K562 (cell line): ENCODE measurements at regions not wholly inside any gene's neighbourhood (a gene's known extent, or its start where the extent isn't known, plus 50 kb on each side); places are given as distances from the start of the nearest gene placed in this dataset.

Source experiments
- ATAC-seq: fragments of 200-7000 bp; cut with Tn5 transposase; 3 replicates; pipeline ENCODE4 v1.9.1; 2020; ENCODE audit warnings: moderate library complexity
- BruUV-seq: library from RNA; stranded (reverse); fragments of 400-500 nt; replicated peaks from 2 replicates; lab custom pipeline; 2021; lab: Mats Ljungman, UMichigan
- CTCF ChIA-PET: fragments of 300-600 bp; formaldehyde crosslinking; extraction: SDS; loops from one replicate; lab custom pipeline; 2021; ENCODE audit warnings: low intra/inter-chr PET ratio; lab: Yijun Ruan, JAX
- POLR2A ChIA-PET: fragments of 300-600, 350-650 bp; sonication (Branson Sonifier 250); formaldehyde crosslinking; extraction: SDS; loops from one replicate; lab custom pipeline; 2021; ENCODE audit warnings: antibody characterized with exemption, inconsistent platforms; lab: Yijun Ruan, JAX
- DNase-seq, 4 experiments: peaks; one replicate each; pipeline versions ENCODE4 v3.0.0 to v3.0.0-alpha.2; 2011 to 2018; ENCODE audit warnings: low spot score in 3 of 4, mixed read lengths in 3 of 4; ENCODE audit errors: extremely low read depth in 1 of 4
- FAIRE-seq: peaks from 2 replicates; lab custom pipeline; 2011; peaks lifted over from hg19 to GRCh38; lab: Jason Lieb, UNC
- H2AFZ ChIP-seq: 2 replicates; pipeline ENCODE4 v1.6.0; 2011; ENCODE audit warnings: low read depth, low read length, control low read depth, inconsistent platforms
- H3K27ac ChIP-seq: fragments of 200-600 bp; 3 replicates; pipeline ENCODE4 v1.8.0; 2011; ENCODE audit warnings: low read depth, mild to moderate bottlenecking, control low read depth, inconsistent platforms, low read length, moderate library complexity, mixed read lengths; ENCODE audit errors: extremely low read depth
- H3K27me3 ChIP-seq, 2 experiments: fragments of 300-600 bp in 1 of 2; 2 replicates in 1 of 2; 3 replicates in 1 of 2; pipeline versions ENCODE4 v1.6.0 to v1.8.0; 2011; ENCODE audit warnings: inconsistent platforms in 2 of 2, low read length in 2 of 2, mild to moderate bottlenecking in 1 of 2, mixed read lengths in 1 of 2, moderate library complexity in 1 of 2; ENCODE audit not compliant: control insufficient read depth in 2 of 2, insufficient read depth in 2 of 2
- H3K36me3 ChIP-seq: fragments of 300-600 bp; 3 replicates; pipeline ENCODE4 v1.8.0; 2011; ENCODE audit warnings: mild to moderate bottlenecking, low read length, inconsistent platforms; ENCODE audit not compliant: control insufficient read depth, insufficient read depth
- H3K4me1 ChIP-seq, 2 experiments: fragments of 200-600 bp in 1 of 2; replicated peaks in 1 of 2; 2 replicates in 1 of 2; 3 replicates in 1 of 2; pipeline versions ENCODE4 v1.5.1 to v1.8.0; 2011; ENCODE audit warnings: inconsistent platforms in 2 of 2, low read length in 2 of 2, mild to moderate bottlenecking in 1 of 2, mixed read lengths in 1 of 2, moderate library complexity in 1 of 2; ENCODE audit not compliant: control insufficient read depth in 2 of 2, insufficient read depth in 2 of 2
- H3K4me2 ChIP-seq: 2 replicates; pipeline ENCODE4 v1.6.1; 2011; ENCODE audit warnings: low read length, control low read depth, inconsistent platforms, mixed read lengths; ENCODE audit not compliant: insufficient read depth
- H3K4me3 ChIP-seq: fragments of 200-600 bp; sonication (generic), shearing (Covaris generic); 2 replicates; pipeline ENCODE4 v1.5.1; 2016; ENCODE audit warnings: control low read depth, inconsistent platforms
- H3K79me2 ChIP-seq: fragments of 200-600 bp; 3 replicates; pipeline ENCODE4 v1.8.0; 2011; ENCODE audit warnings: low read length, inconsistent platforms; ENCODE audit not compliant: control insufficient read depth, insufficient read depth
- H3K9ac ChIP-seq, 2 experiments: 2 replicates each; pipeline versions ENCODE4 v1.6.0 to v1.6.1; 2011; ENCODE audit warnings: low read depth in 2 of 2, low read length in 2 of 2, control low read depth in 1 of 2, inconsistent platforms in 1 of 2, mild to moderate bottlenecking in 1 of 2, mixed read lengths in 1 of 2; ENCODE audit not compliant: insufficient read depth in 1 of 2
- H3K9me1 ChIP-seq: one replicate; pipeline ENCODE4 v1.6.0; 2011; ENCODE audit warnings: inconsistent platforms, mild to moderate bottlenecking, low read length, moderate library complexity; ENCODE audit not compliant: control insufficient read depth, insufficient read depth
- H3K9me3 ChIP-seq: replicated peaks from 2 replicates; pipeline ENCODE4 v1.5.1; 2011; ENCODE audit warnings: low read depth, low read length, inconsistent platforms; ENCODE audit not compliant: control insufficient read depth, insufficient read depth
- H4K20me1 ChIP-seq: replicated peaks from 2 replicates; pipeline ENCODE4 v1.6.1; 2011; ENCODE audit warnings: low read length, inconsistent platforms, mixed read lengths; ENCODE audit not compliant: control insufficient read depth, insufficient read depth
- ARHGAP35 ChIP-seq: fragments of 450-650 bp; IDR thresholded peaks from 2 replicates; pipeline ENCODE4 v1.6.1; 2018; ENCODE audit not compliant: partially characterized antibody
- ARID3B ChIP-seq: fragments of 250-450 bp; sonication (Bioruptor Pico); IDR thresholded peaks from 2 replicates; pipeline ENCODE4 v1.4.0; 2020; ENCODE audit warnings: borderline replicate concordance
- CBFB ChIP-seq: sonication (generic); formaldehyde crosslinking; IDR thresholded peaks from 2 replicates; pipeline ENCODE4 v1.4.0; 2020; ENCODE audit warnings: mild to moderate bottlenecking, missing genetic modification reagents
- CBX1 ChIP-seq: sonication (generic); IDR thresholded peaks from 2 replicates; pipeline ENCODE4 v1.6.1; 2016; ENCODE audit warnings: antibody characterized with exemption, low read depth, mild to moderate bottlenecking
- FOXK1 ChIP-seq: sonication (generic); formaldehyde crosslinking; IDR thresholded peaks from 2 replicates; pipeline ENCODE4 v1.8.0; 2022; ENCODE audit warnings: missing genetic modification reagents, mild to moderate bottlenecking, borderline replicate concordance
- IRF9 ChIP-seq: fragments of 450-650 bp; IDR thresholded peaks from 2 replicates; pipeline ENCODE4 v1.6.1; 2016; ENCODE audit warnings: missing biosample characterization, missing genetic modification characterization
- KDM2B ChIP-seq: fragments of 250-450 bp; sonication (Bioruptor Pico); IDR thresholded peaks from 2 replicates; pipeline ENCODE4 v1.8.0; 2021; ENCODE audit warnings: mild to moderate bottlenecking, moderate library complexity
- L3MBTL2 ChIP-seq: fragments of 450-650 bp; IDR thresholded peaks from 2 replicates; pipeline ENCODE4 v1.6.1; 2016; ENCODE audit warnings: mild to moderate bottlenecking, moderate library complexity
- LARP7 ChIP-seq: fragments of 450-650 bp; IDR thresholded peaks from 2 replicates; pipeline ENCODE4 v1.6.1; 2016
- MEF2A ChIP-seq: IDR thresholded peaks from 2 replicates; pipeline ENCODE4 v1.6.1; 2011; ENCODE audit warnings: low read depth, mild to moderate bottlenecking, low read length, moderate library complexity; ENCODE audit not compliant: control insufficient read depth
- NCOA6 ChIP-seq: fragments of 450-650 bp; IDR thresholded peaks from 2 replicates; pipeline ENCODE4 v1.6.1; 2017; ENCODE audit warnings: mild to moderate bottlenecking
- NFYB ChIP-seq: IDR thresholded peaks from 2 replicates; pipeline ENCODE4 v1.6.1; 2011; ENCODE audit warnings: mild to moderate bottlenecking, moderate library complexity; ENCODE audit not compliant: insufficient read length; ENCODE audit errors: extremely low read depth
- PATZ1 ChIP-seq: fragments of 250-450 bp; sonication (Bioruptor Pico); IDR thresholded peaks from 2 replicates; pipeline ENCODE4 v1.5.0; 2020; ENCODE audit warnings: mild to moderate bottlenecking, borderline replicate concordance
- POLR2B ChIP-seq: fragments of 450-650 bp; IDR thresholded peaks from 2 replicates; pipeline ENCODE4 v1.6.1; 2018; ENCODE audit warnings: low read depth; ENCODE audit not compliant: partially characterized antibody
- TEAD2 ChIP-seq: fragments of 450-650 bp; IDR thresholded peaks from 2 replicates; pipeline ENCODE4 v1.6.1; 2016; ENCODE audit warnings: missing genetic modification characterization, control low read depth, missing compliant biosample characterization
- ZBTB2 ChIP-seq: fragments of 450-650 bp; IDR thresholded peaks from 2 replicates; pipeline ENCODE4 v1.6.1; 2016; ENCODE audit warnings: antibody characterized with exemption
- ZNF239 ChIP-seq: fragments of 250-450 bp; sonication (Bioruptor Pico); IDR thresholded peaks from 2 replicates; pipeline ENCODE4 v1.4.0; 2020; ENCODE audit warnings: mild to moderate bottlenecking
- ZSCAN29 ChIP-seq: fragments of 450-650 bp; IDR thresholded peaks from 2 replicates; pipeline ENCODE4 v1.6.1; 2017
- in situ Hi-C: fragments of 300-500 bp; cut with MboI; formaldehyde crosslinking; loops from 4 replicates; pipeline ENCODE4 v1.15.0; 2018; ENCODE audit warnings: inconsistent platforms, mixed read lengths
- intact Hi-C: fragments of 100-400 bp; cut with micrococcal nuclease; formaldehyde crosslinking; loops from 2 replicates; pipeline ENCODE4 v1.14.2; 2022

- intact Hi-C loops (no loop called here), in situ Hi-C loops (no loop called here)
- Histone ChIP-seq H3K4me1 (no peaks in the 10 kb centered on the region), H3K4me2 (no peak overlapping the region), H3K27ac (no peak overlapping the region), H2AFZ (no peak overlapping the region), H3K27me3 (no peaks in the 10 kb centered on the region), H3K79me2 (no peaks in the 10 kb centered on the region), H3K9me3 (no peaks in the 10 kb centered on the region; the same call in none of the 2 replicates), H4K20me1 (no peaks in the 10 kb centered on the region), H3K9ac (no peak overlapping the region), H3K4me3 (no peak overlapping the region), H3K9me1 (no peaks in the 10 kb centered on the region), H3K36me3 (no peaks in the 10 kb centered on the region)
- CTCF ChIA-PET = no interaction called here
- no TSS peak for BruUV-seq
- no peak for ATAC-seq
- POLR2A ChIA-PET = no interaction called here
- TF ChIP-seq TEAD2 (no peak), ZNF239 (CRISPR knock-in tag) (no peak), NCOA6 (no peak), PATZ1 (CRISPR knock-in tag) (no peak), KDM2B (no peak), MEF2A (no peak), POLR2B (no peak), ZSCAN29 (no peak), L3MBTL2 (no peak), ARID3B (CRISPR knock-in tag) (no peak), FOXK1 (no peak), NFYB (no peak), IRF9 (no peak), ZBTB2 (no peak), ARHGAP35 (no peak), LARP7 (no peak), CBFB (CRISPR knock-in tag) (no peak), CBX1 (no peak)
- no peak for DNase-seq
- no peak for FAIRE-seq
Observed at GRCh38 chr6:48476257-48476656, 365.3 kb upstream of the PTCHD4 start.
